Hepatocyte (in vitro differentiated cells): ENCODE measurements at regions not wholly inside any gene's neighbourhood (a gene's known extent, or its start where the extent isn't known, plus 50 kb on each side); places are given as distances from the start of the nearest gene placed in this dataset.

Experiments used
- DNase-seq: peaks from one replicate; pipeline ENCODE4 v3.0.0-alpha.2; 2016; ENCODE audit warnings: low spot score
- H2AFZ ChIP-seq: fragments of 200-600 bp; sonication (generic); 2 replicates; pipeline ENCODE4 v1.6.0; 2016; ENCODE audit warnings: antibody characterized with exemption, mild to moderate bottlenecking
- H3K27ac ChIP-seq: fragments of 200-600 bp; sonication (generic); 2 replicates; pipeline ENCODE4 v1.5.1; 2016; ENCODE audit warnings: mild to moderate bottlenecking
- H3K27me3 ChIP-seq: fragments of 200-600 bp; sonication (generic); 2 replicates; pipeline ENCODE4 v1.6.1; 2016
- H3K36me3 ChIP-seq: fragments of 200-600 bp; sonication (generic); replicated peaks from 2 replicates; pipeline ENCODE4 v1.5.1; 2016; ENCODE audit warnings: low read depth; ENCODE audit not compliant: insufficient read depth
- H3K4me1 ChIP-seq: fragments of 200-600 bp; sonication (generic); 2 replicates; pipeline ENCODE4 v1.5.1; 2016; ENCODE audit warnings: mild to moderate bottlenecking, moderate library complexity; ENCODE audit not compliant: insufficient read depth
- H3K4me2 ChIP-seq: fragments of 200-600 bp; sonication (generic); 2 replicates; pipeline ENCODE4 v1.6.0; 2016
- H3K4me3 ChIP-seq: fragments of 200-600 bp; sonication (generic); 2 replicates; pipeline ENCODE4 v1.5.1; 2016; ENCODE audit warnings: mild to moderate bottlenecking
- H3K79me2 ChIP-seq: fragments of 200-600 bp; sonication (generic); 2 replicates; pipeline ENCODE4 v1.6.0; 2017; ENCODE audit warnings: mild to moderate bottlenecking
- H3K9me2 ChIP-seq: fragments of 200-600 bp; sonication (generic); replicated peaks from 2 replicates; pipeline ENCODE4 v1.6.0; 2017; ENCODE audit warnings: mild to moderate bottlenecking; ENCODE audit not compliant: insufficient read depth
- H3K9me3 ChIP-seq: fragments of 200-600 bp; sonication (generic); 2 replicates; pipeline ENCODE4 v1.5.1; 2016; ENCODE audit warnings: low read depth, mild to moderate bottlenecking
- H4K20me1 ChIP-seq: fragments of 200-600 bp; sonication (generic); 2 replicates; pipeline ENCODE4 v1.6.0; 2016; ENCODE audit warnings: mild to moderate bottlenecking; ENCODE audit not compliant: insufficient read depth, poor library complexity, severe bottlenecking
- CTCF ChIP-seq: fragments of 200-600 bp; sonication (generic); IDR thresholded peaks from 2 replicates; pipeline ENCODE4 v1.5.1; 2016; ENCODE audit warnings: antibody characterized with exemption, mild to moderate bottlenecking; ENCODE audit not compliant: poor library complexity
- EZH2 ChIP-seq: fragments of 200-600 bp; sonication (generic); IDR thresholded peaks from 2 replicates; pipeline ENCODE4 v1.6.1; 2016; ENCODE audit warnings: antibody characterized with exemption, mild to moderate bottlenecking, borderline replicate concordance
- EZH2phosphoT487 ChIP-seq: fragments of 200-600 bp; sonication (generic); IDR thresholded peaks from one replicate; pipeline ENCODE4 v1.6.1; 2018; ENCODE audit warnings: antibody characterized with exemption, mild to moderate bottlenecking, low read depth, moderate library complexity; ENCODE audit not compliant: unreplicated experiment, severe bottlenecking
- WGBS: methylation state at CpG from one replicate; pipeline ENCODE4 v1.1.6; 2016; ENCODE audit warnings: low lambda C conversion rate; ENCODE audit errors: missing lambda C conversion rate; 5-methylcytosine and 5-hydroxymethylcytosine counted together

- H3K4me3 ChIP-seq = no peak overlapping the region
- H3K36me3 ChIP-seq = no peaks in the 10 kb centered on the region
- WGBS = 48% methylated on average over 4 of the region's 4 CpGs
- DNase-seq = peak; percentile 35
- no peak overlapping the region for H3K27ac ChIP-seq
- H3K79me2 ChIP-seq = no peaks in the 10 kb centered on the region
- no peaks in the 10 kb centered on the region for H3K27me3 ChIP-seq
- no peaks in the 10 kb centered on the region for H3K9me3 ChIP-seq
- H3K9me2 ChIP-seq = no peaks in the 10 kb centered on the region
- no peak for TF ChIP-seq CTCF
- no peak for TF ChIP-seq EZH2phosphoT487
- TF ChIP-seq EZH2 = no peak
- H2AFZ ChIP-seq = no peak overlapping the region
- H3K4me2 ChIP-seq = no peak overlapping the region
- no peaks in the 10 kb centered on the region for H4K20me1 ChIP-seq
- no peaks in the 10 kb centered on the region for H3K4me1 ChIP-seq
These were observed 338.8 kb upstream of the PPARGC1A start for GRCh38 chr4:24228692-24229091.

GRCh38 chr4:24226667-24227066 lies 336.8 kb upstream of the PPARGC1A start:
- Histone ChIP-seq H3K27ac (no peak overlapping the region), H3K36me3 (no peaks in the 10 kb centered on the region), H3K79me2 (no peaks in the 10 kb centered on the region), H3K4me1 (no peaks in the 10 kb centered on the region), H3K4me3 (no peak overlapping the region), H3K4me2 (no peak overlapping the region), H2AFZ (no peak overlapping the region), H4K20me1 (no peaks in the 10 kb centered on the region), H3K27me3 (no peaks in the 10 kb centered on the region), H3K9me2 (no peaks in the 10 kb centered on the region), H3K9me3 (no peaks in the 10 kb centered on the region)
- TF ChIP-seq EZH2phosphoT487 (no peak), EZH2 (no peak)
- 66% methylated on average over 4 of the region's 4 CpGs for WGBS
- no peak for DNase-seq

GRCh38 chr4:24226023-24226422 lies 336.2 kb upstream of the PPARGC1A start:
- DNase-seq = no peak
- Histone ChIP-seq H3K27me3 (no peaks in the 10 kb centered on the region), H3K4me3 (no peak overlapping the region), H3K4me1 (no peaks in the 10 kb centered on the region), H3K27ac (no peak overlapping the region), H4K20me1 (no peaks in the 10 kb centered on the region), H3K9me2 (no peaks in the 10 kb centered on the region), H3K4me2 (no peak overlapping the region), H3K9me3 (no peaks in the 10 kb centered on the region), H3K79me2 (no peaks in the 10 kb centered on the region), H2AFZ (no peak overlapping the region), H3K36me3 (no peaks in the 10 kb centered on the region)
- 65% methylated on average over 10 of the region's 10 CpGs for WGBS
- no peak for TF ChIP-seq EZH2phosphoT487
- TF ChIP-seq EZH2 = no peak
- no peak for TF ChIP-seq CTCF

- no peaks in the 10 kb centered on the region for H3K9me2 ChIP-seq
- 72% methylated on average over 4 of the region's 4 CpGs for WGBS
- no peaks in the 10 kb centered on the region for H3K36me3 ChIP-seq
- H3K4me3 ChIP-seq = no peak overlapping the region
- no peaks in the 10 kb centered on the region for H3K4me1 ChIP-seq
- H3K9me3 ChIP-seq = no peaks in the 10 kb centered on the region
- TF ChIP-seq CTCF (no peak), EZH2phosphoT487 (no peak), EZH2 (no peak)
- no peak overlapping the region for H3K27ac ChIP-seq
- H2AFZ ChIP-seq = no peak overlapping the region
- H3K27me3 ChIP-seq = no peaks in the 10 kb centered on the region
- no peaks in the 10 kb centered on the region for H4K20me1 ChIP-seq
- DNase-seq = peak; percentile 9
- H3K79me2 ChIP-seq = no peaks in the 10 kb centered on the region
- H3K4me2 ChIP-seq = no peak overlapping the region
These were observed 334.6 kb upstream of the PPARGC1A start for GRCh38 chr4:24224446-24224845.
